H9 (cell line): ENCODE measurements at regions not wholly inside any gene's neighbourhood (a gene's known extent, or its start where the extent isn't known, plus 50 kb on each side); places are given as distances from the start of the nearest gene placed in this dataset.

Experiments
- DNase-seq: peaks from one replicate; pipeline ENCODE4 v3.0.0-alpha.2; 2017
- H2AFZ ChIP-seq: one replicate; pipeline ENCODE4 v1.6.1; 2013; ENCODE audit warnings: mild to moderate bottlenecking, low read length, control low read depth, moderate library complexity
- H2AK5ac ChIP-seq: 2 replicates; pipeline ENCODE4 v1.6.1; 2013; ENCODE audit warnings: low read length, control low read depth, mixed read lengths; ENCODE audit not compliant: insufficient read length
- H2BK120ac ChIP-seq: one replicate; pipeline ENCODE4 v1.6.1; 2013; ENCODE audit warnings: low read depth, mild to moderate bottlenecking, low read length, control low read depth, inconsistent platforms; ENCODE audit not compliant: poor library complexity, severe bottlenecking
- H2BK12ac ChIP-seq: 2 replicates; pipeline ENCODE4 v1.6.1; 2013; ENCODE audit warnings: low read length, control low read depth, mixed read lengths, low read depth; ENCODE audit not compliant: insufficient read length
- H2BK15ac ChIP-seq: 2 replicates; pipeline ENCODE4 v1.6.1; 2013; ENCODE audit warnings: low read depth, low read length, control low read depth
- H2BK20ac ChIP-seq: one replicate; pipeline ENCODE4 v1.6.1; 2013; ENCODE audit warnings: low read depth, mild to moderate bottlenecking, low read length, control low read depth, inconsistent platforms; ENCODE audit not compliant: poor library complexity, severe bottlenecking
- H2BK5ac ChIP-seq: 2 replicates; pipeline ENCODE4 v1.6.1; 2013; ENCODE audit warnings: low read length, control low read depth, mixed read lengths; ENCODE audit not compliant: insufficient read length
- H3K14ac ChIP-seq: 2 replicates; pipeline ENCODE4 v1.6.1; 2013; ENCODE audit warnings: low read length, control low read depth; ENCODE audit not compliant: insufficient read depth
- H3K18ac ChIP-seq: 2 replicates; pipeline ENCODE4 v1.6.1; 2013; ENCODE audit warnings: low read depth, mild to moderate bottlenecking, mixed read lengths, low read length, control low read depth; ENCODE audit not compliant: insufficient read length
- H3K23ac ChIP-seq: 2 replicates; pipeline ENCODE4 v1.6.1; 2013; ENCODE audit warnings: low read length, control low read depth, mixed read lengths, low read depth; ENCODE audit not compliant: insufficient read length
- H3K23me2 ChIP-seq: 2 replicates; pipeline ENCODE4 v1.6.1; 2013; ENCODE audit warnings: low read depth, mild to moderate bottlenecking, mixed read lengths, low read length, control low read depth; ENCODE audit not compliant: insufficient read length, poor library complexity, severe bottlenecking
- H3K27ac ChIP-seq: 2 replicates; pipeline ENCODE4 v1.5.1; 2013; ENCODE audit warnings: low read length, control low read depth, mixed read lengths, low read depth; ENCODE audit not compliant: insufficient read length
- H3K27me3 ChIP-seq: 2 replicates; pipeline ENCODE4 v1.6.1; 2013; ENCODE audit warnings: low read length, control low read depth, inconsistent platforms; ENCODE audit not compliant: insufficient read depth
- H3K4ac ChIP-seq: 2 replicates; pipeline ENCODE4 v1.6.1; 2013; ENCODE audit warnings: low read depth, mild to moderate bottlenecking, control low read depth, inconsistent platforms, low read length, moderate library complexity
- H3K4me1 ChIP-seq: 2 replicates; pipeline ENCODE4 v1.6.1; 2013; ENCODE audit warnings: low read length, control low read depth, inconsistent platforms; ENCODE audit not compliant: insufficient read depth
- H3K4me2 ChIP-seq: 2 replicates; pipeline ENCODE4 v1.6.1; 2013; ENCODE audit warnings: low read length, control low read depth, mixed read lengths; ENCODE audit not compliant: insufficient read length, insufficient read depth
- H3K56ac ChIP-seq: 2 replicates; pipeline ENCODE4 v1.6.1; 2013; ENCODE audit warnings: low read depth, mild to moderate bottlenecking, mixed read lengths, low read length, control low read depth; ENCODE audit not compliant: insufficient read length
- H3K79me1 ChIP-seq: 2 replicates; pipeline ENCODE4 v1.6.1; 2013; ENCODE audit warnings: low read depth, mild to moderate bottlenecking, moderate library complexity, low read length, control low read depth, inconsistent platforms; ENCODE audit not compliant: insufficient read depth, poor library complexity, severe bottlenecking
- H3K79me2 ChIP-seq: 2 replicates; pipeline ENCODE4 v1.6.1; 2013; ENCODE audit warnings: low read length, control low read depth, inconsistent platforms; ENCODE audit not compliant: insufficient read depth
- H3K9ac ChIP-seq: 2 replicates; pipeline ENCODE4 v1.6.1; 2013; ENCODE audit warnings: low read length, control low read depth, mixed read lengths; ENCODE audit not compliant: insufficient read length; ENCODE audit errors: extremely low read depth
- H3K9me3 ChIP-seq: one replicate; pipeline ENCODE4 v1.6.1; 2013; ENCODE audit warnings: low read depth, low read length, inconsistent platforms; ENCODE audit not compliant: control insufficient read depth
- H3T11ph ChIP-seq: one replicate; pipeline ENCODE4 v1.6.1; 2013; ENCODE audit warnings: mild to moderate bottlenecking, low read length, control low read depth, inconsistent platforms
- H4K20me1 ChIP-seq: one replicate; pipeline ENCODE4 v1.6.1; 2013; ENCODE audit not compliant: control insufficient read depth, insufficient read length, insufficient read depth
- H4K5ac ChIP-seq: 2 replicates; pipeline ENCODE4 v1.6.1; 2013; ENCODE audit warnings: low read depth, mild to moderate bottlenecking, mixed read lengths, low read length, control low read depth; ENCODE audit not compliant: insufficient read length
- H4K8ac ChIP-seq: replicated peaks from 2 replicates; pipeline ENCODE4 v1.6.1; 2013; ENCODE audit warnings: low read length, control low read depth, mixed read lengths, low read depth; ENCODE audit not compliant: insufficient read length
- H4K91ac ChIP-seq: 2 replicates; pipeline ENCODE4 v1.6.1; 2013; ENCODE audit warnings: low read depth, mild to moderate bottlenecking, moderate library complexity, mixed read lengths, low read length, control low read depth; ENCODE audit not compliant: insufficient read length
- H3K27ac Mint-ChIP-seq, 3 experiments: 2 replicates in 2 of 3; 3 replicates in 1 of 3; pipeline ENCODE4 v1.8.0; 2020 to 2021; ENCODE audit warnings: mixed read lengths in 3 of 3, mild to moderate bottlenecking in 1 of 3, moderate library complexity in 1 of 3
- H3K27me3 Mint-ChIP-seq: 2 replicates; pipeline ENCODE4 v1.8.0; 2021; ENCODE audit warnings: low read depth, mild to moderate bottlenecking, moderate library complexity, mixed read lengths
- H3K36me3 Mint-ChIP-seq, 3 experiments: 2 replicates in 2 of 3; 3 replicates in 1 of 3; pipeline ENCODE4 v1.8.0; 2020 to 2021; ENCODE audit warnings: low read depth in 3 of 3, mixed read lengths in 3 of 3; ENCODE audit not compliant: insufficient read depth in 1 of 3
- H3K4me1 Mint-ChIP-seq, 2 experiments: 2 replicates each; pipeline ENCODE4 v1.8.0; 2020; ENCODE audit warnings: mixed read lengths in 2 of 2
- H3K4me3 Mint-ChIP-seq, 2 experiments: 2 replicates in 1 of 2; 3 replicates in 1 of 2; pipeline ENCODE4 v1.8.0; 2020 to 2021; ENCODE audit warnings: mild to moderate bottlenecking in 2 of 2, mixed read lengths in 2 of 2, moderate library complexity in 1 of 2
- H3K9me3 Mint-ChIP-seq, 2 experiments: 2 replicates in 1 of 2; 3 replicates in 1 of 2; pipeline ENCODE4 v1.8.0; 2020; ENCODE audit warnings: mild to moderate bottlenecking in 2 of 2, mixed read lengths in 2 of 2, moderate library complexity in 1 of 2
- CTCF ChIP-seq: fragments of 200-600 bp; sonication (generic); conservative IDR thresholded peaks from 3 replicates; pipeline ENCODE4 v1.8.0; 2021; ENCODE audit warnings: antibody characterized with exemption, mild to moderate bottlenecking
- WGBS: extraction: QIAGEN DNeasy Blood & Tissue Kit; methylation state at CpG from one replicate; pipeline ENCODE4 v1.1.7; 2013; ENCODE audit warnings: missing lambda C conversion rate, low lambda C conversion rate, mixed read lengths; ENCODE audit not compliant: insufficient read length; ENCODE audit errors: extremely low coverage; 5-methylcytosine and 5-hydroxymethylcytosine counted together

- H3K27ac ChIP-seq, result no peak overlapping the region
Observed at GRCh38 chr3:148070041-148070440, 627.7 kb upstream of the AGTR1 start.

More at GRCh38 chr3:148070041-148070440, 627.7 kb upstream of the AGTR1 start:
- DNase-seq, result no peak
- H3K23ac ChIP-seq, result no peak overlapping the region
- H3K9me3 Mint-ChIP-seq, result no peaks in the 10 kb centered on the region
- H3K9me3 ChIP-seq, result no peaks in the 10 kb centered on the region
- no peaks in the 10 kb centered on the region for H4K20me1 ChIP-seq
- H3K79me2 ChIP-seq, result no peaks in the 10 kb centered on the region
- H3T11ph ChIP-seq, result no peak overlapping the region
- no peaks in the 10 kb centered on the region for H3K79me1 ChIP-seq
- no peak overlapping the region for H2AFZ ChIP-seq
- H2BK20ac ChIP-seq, result no peak overlapping the region
- no peaks in the 10 kb centered on the region for H3K27me3 ChIP-seq
- no peak overlapping the region for H3K4me2 ChIP-seq
- H2BK5ac ChIP-seq, result no peak overlapping the region
- H3K36me3 Mint-ChIP-seq, result no peaks in the 10 kb centered on the region
- no peak overlapping the region for H4K91ac ChIP-seq
- WGBS, result no CpG with 5 or more reads among the region's 3 CpGs
- H3K9ac ChIP-seq, result no peak overlapping the region
- H3K14ac ChIP-seq, result no peak overlapping the region
- no peak overlapping the region for H3K4me3 Mint-ChIP-seq
- no peak for TF ChIP-seq CTCF
- H3K27me3 Mint-ChIP-seq, result no peaks in the 10 kb centered on the region
- no peak overlapping the region for H2AK5ac ChIP-seq
- no peaks in the 10 kb centered on the region for H3K4me1 Mint-ChIP-seq
- no peak overlapping the region for H3K4ac ChIP-seq
- no peak overlapping the region for H3K18ac ChIP-seq
- no peaks in the 10 kb centered on the region for H3K4me1 ChIP-seq
- no peak overlapping the region for H3K56ac ChIP-seq
- no peak overlapping the region for H4K5ac ChIP-seq
- H3K27ac Mint-ChIP-seq, result no peak overlapping the region
- no peaks in the 10 kb centered on the region for H3K23me2 ChIP-seq
- no peak overlapping the region for H2BK120ac ChIP-seq
- no peak overlapping the region for H2BK15ac ChIP-seq
- no peak overlapping the region for H4K8ac ChIP-seq
- no peak overlapping the region for H2BK12ac ChIP-seq
